ENCODE measurements at regions not wholly inside any gene's neighbourhood (a gene's known extent, or its start where the extent isn't known, plus 50 kb on each side); places are given as distances from the start of the nearest gene placed in this dataset.

DNA sequence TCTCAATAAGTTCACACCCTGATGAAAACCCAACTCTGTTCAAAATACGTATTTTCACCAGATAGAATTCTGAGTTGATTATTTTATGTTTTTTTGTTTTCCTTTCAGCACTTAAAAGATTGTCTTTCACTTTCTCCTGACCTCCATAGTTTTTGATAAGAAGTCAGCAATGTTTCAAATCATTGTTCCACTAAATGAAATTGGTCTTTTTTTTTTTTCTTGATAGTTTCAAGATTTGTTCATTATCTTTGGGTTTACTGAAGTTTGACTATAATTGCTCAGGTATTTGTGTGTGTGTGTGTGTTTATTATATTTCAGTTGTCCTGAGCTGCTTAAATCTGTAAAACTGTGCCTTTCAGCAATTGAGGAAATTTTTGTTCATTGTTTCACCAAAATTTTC is 498.7 kb downstream of the TLE1 start:
- H3K9me2 ChIP-seq (replicated peaks; ENCODE audit: insufficient read depth, low read length), result no peaks in the 10 kb centered on the region
- H2AFZ ChIP-seq (ENCODE audit: low read length), result no peak overlapping the region
- no peak overlapping the region for H3K9ac ChIP-seq (ENCODE audit: low read length)
- H3K27ac ChIP-seq (ENCODE audit: low read length), result no peak overlapping the region
- H3K27me3 ChIP-seq (ENCODE audit: low read length), result no peaks in the 10 kb centered on the region
- DNase-seq, result no peak
- H3K4me3 ChIP-seq (ENCODE audit: low read length), result no peak overlapping the region
- H3K36me3 ChIP-seq (ENCODE audit: insufficient read depth, low read length), result no peaks in the 10 kb centered on the region
- no peaks in the 10 kb centered on the region for H3K4me1 ChIP-seq (ENCODE audit: low read length)
- H3K79me2 ChIP-seq (ENCODE audit: low read length), result no peaks in the 10 kb centered on the region
- H3K4me2 ChIP-seq (ENCODE audit: low read depth, low read length, poor library complexity, severe bottlenecking), result no peak overlapping the region
- H3K9me3 ChIP-seq (ENCODE audit: low read length), result peaks cover 9% of the 10 kb centered on the region; the same call in 1 of the 2 replicates
- H4K20me1 ChIP-seq (ENCODE audit: insufficient read depth, low read depth, low read length), result no peaks in the 10 kb centered on the region

DNA sequence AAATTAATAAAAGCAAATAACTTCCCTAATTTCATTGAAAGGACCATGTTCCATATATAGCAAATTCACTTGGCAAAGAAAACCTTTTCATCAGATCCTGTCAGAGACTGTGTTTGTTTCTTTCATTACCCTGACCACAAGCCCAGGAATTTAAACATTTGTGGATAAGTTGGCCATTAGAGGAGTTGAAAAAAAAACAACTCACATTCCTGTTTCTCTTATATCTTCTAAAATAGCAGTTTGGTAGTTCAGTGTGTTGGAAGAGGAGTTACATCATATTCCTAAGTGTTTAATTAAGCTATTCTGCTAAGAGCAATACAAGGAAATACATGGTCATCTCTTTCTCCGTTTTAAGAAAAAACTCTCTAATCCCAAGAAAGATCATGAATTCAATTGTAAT is 505.6 kb downstream of the TLE1 start:
- no peaks in the 10 kb centered on the region for H3K79me2 ChIP-seq (ENCODE audit: low read length)
- H3K4me3 ChIP-seq (ENCODE audit: low read length), result no peak overlapping the region
- no peaks in the 10 kb centered on the region for H3K27me3 ChIP-seq (ENCODE audit: low read length)
- no peaks in the 10 kb centered on the region for H3K9me2 ChIP-seq (replicated peaks; ENCODE audit: insufficient read depth, low read length)
- no peak overlapping the region for H3K9ac ChIP-seq (ENCODE audit: low read length)
- no peak for DNase-seq
- H3K4me2 ChIP-seq (ENCODE audit: low read depth, low read length, poor library complexity, severe bottlenecking), result no peak overlapping the region
- H2AFZ ChIP-seq (ENCODE audit: low read length), result no peak overlapping the region
- no peak overlapping the region for H3K27ac ChIP-seq (ENCODE audit: low read length)
- H3K9me3 ChIP-seq (ENCODE audit: low read length), result peaks cover 14% of the 10 kb centered on the region
- no peaks in the 10 kb centered on the region for H3K36me3 ChIP-seq (ENCODE audit: insufficient read depth, low read length)
- H4K20me1 ChIP-seq (ENCODE audit: insufficient read depth, low read depth, low read length), result no peaks in the 10 kb centered on the region
- no peaks in the 10 kb centered on the region for H3K4me1 ChIP-seq (ENCODE audit: low read length)

DNA sequence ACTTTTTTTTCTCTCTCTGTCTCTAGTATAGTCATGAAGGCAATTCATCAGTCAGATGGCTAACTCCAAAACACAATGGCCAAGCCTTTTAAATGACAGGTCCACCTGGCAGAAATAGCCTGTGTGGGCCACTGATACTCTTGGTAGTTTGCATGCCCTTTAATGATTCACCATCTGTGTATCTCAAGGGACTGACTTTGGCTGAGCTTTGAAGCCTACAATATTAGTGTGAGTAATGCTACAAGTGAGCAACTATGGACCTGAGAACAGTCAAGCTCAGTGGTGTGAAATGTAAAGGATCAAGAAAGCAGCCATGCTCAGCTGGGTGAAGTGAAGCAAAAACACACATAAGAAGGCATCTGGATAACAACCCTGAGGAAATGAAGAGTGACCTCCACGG is 506.9 kb downstream of the TLE1 start:
- H4K20me1 ChIP-seq (ENCODE audit: insufficient read depth, low read depth, low read length), result no peaks in the 10 kb centered on the region
- H3K27me3 ChIP-seq (ENCODE audit: low read length), result no peaks in the 10 kb centered on the region

DNA sequence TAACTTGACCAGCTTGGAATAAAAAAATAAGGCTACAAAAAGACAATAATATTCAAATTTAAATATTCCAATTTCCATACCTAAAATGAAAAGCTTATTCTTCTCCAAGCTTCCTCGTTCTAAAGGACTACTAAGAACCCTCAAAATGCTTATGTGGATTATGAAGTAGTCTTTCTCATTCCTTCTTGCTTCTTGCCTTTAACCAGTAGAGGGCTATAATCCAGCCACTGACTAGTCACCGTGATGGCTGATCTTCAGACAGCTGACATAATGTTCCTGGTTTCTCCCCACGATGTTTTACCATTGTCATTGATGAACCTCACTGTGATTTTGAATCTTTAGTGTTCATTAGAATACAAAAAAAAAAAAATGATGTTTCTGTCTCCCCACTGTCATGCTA is 515.3 kb downstream of the TLE1 start:
- Histone ChIP-seq H3K9me3 (ENCODE audit: low read length) (peaks cover 21% of the 10 kb centered on the region), H3K4me1 (ENCODE audit: low read length) (no peaks in the 10 kb centered on the region), H3K4me3 (ENCODE audit: low read length) (no peak overlapping the region), H3K79me2 (ENCODE audit: low read length) (no peaks in the 10 kb centered on the region), H3K4me2 (ENCODE audit: low read depth, low read length, poor library complexity, severe bottlenecking) (no peak overlapping the region), H3K27ac (ENCODE audit: low read length) (no peak overlapping the region), H3K27me3 (ENCODE audit: low read length) (no peaks in the 10 kb centered on the region), H3K9ac (ENCODE audit: low read length) (no peak overlapping the region), H3K9me2 (replicated peaks; ENCODE audit: insufficient read depth, low read length) (no peaks in the 10 kb centered on the region), H3K36me3 (ENCODE audit: insufficient read depth, low read length) (no peaks in the 10 kb centered on the region), H4K20me1 (ENCODE audit: insufficient read depth, low read depth, low read length) (no peaks in the 10 kb centered on the region), H2AFZ (ENCODE audit: low read length) (no peak overlapping the region)
- no peak for DNase-seq

More for the DNA sequence above, 506.9 kb downstream of the TLE1 start:
- no peak overlapping the region for H3K4me3 ChIP-seq (ENCODE audit: low read length)
- H2AFZ ChIP-seq (ENCODE audit: low read length), result no peak overlapping the region
- H3K9ac ChIP-seq (ENCODE audit: low read length), result no peak overlapping the region
- H3K9me2 ChIP-seq (replicated peaks; ENCODE audit: insufficient read depth, low read length), result no peaks in the 10 kb centered on the region
- no peak for DNase-seq
- no peak overlapping the region for H3K27ac ChIP-seq (ENCODE audit: low read length)
- peaks cover 11% of the 10 kb centered on the region for H3K9me3 ChIP-seq (ENCODE audit: low read length)
- no peak overlapping the region for H3K4me2 ChIP-seq (ENCODE audit: low read depth, low read length, poor library complexity, severe bottlenecking)
- no peaks in the 10 kb centered on the region for H3K36me3 ChIP-seq (ENCODE audit: insufficient read depth, low read length)
- no peaks in the 10 kb centered on the region for H3K79me2 ChIP-seq (ENCODE audit: low read length)
- no peaks in the 10 kb centered on the region for H3K4me1 ChIP-seq (ENCODE audit: low read length)

DNA sequence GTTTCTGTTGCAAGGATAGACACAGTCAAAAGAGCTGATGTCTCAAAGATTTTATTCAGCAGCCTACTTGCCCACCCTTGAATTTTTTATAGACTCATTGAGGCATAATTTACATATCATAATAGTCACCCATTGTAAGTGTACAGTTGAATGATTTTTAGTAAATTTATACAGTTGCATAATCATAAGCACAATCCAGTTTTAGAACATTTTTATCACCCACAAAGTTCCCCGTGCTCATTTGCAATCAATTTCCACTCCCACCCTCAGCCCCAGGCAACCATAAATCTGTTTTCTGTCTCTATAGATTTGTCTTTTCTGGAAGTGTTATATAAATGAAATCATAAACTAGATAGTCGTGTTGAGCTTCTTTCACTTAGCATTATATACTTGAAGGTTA is 517.7 kb downstream of the TLE1 start:
- no peak for DNase-seq
- Histone ChIP-seq H3K9ac (ENCODE audit: low read length) (no peak overlapping the region), H3K36me3 (ENCODE audit: insufficient read depth, low read length) (no peaks in the 10 kb centered on the region), H3K9me3 (ENCODE audit: low read length) (peaks cover 19% of the 10 kb centered on the region), H4K20me1 (ENCODE audit: insufficient read depth, low read depth, low read length) (no peaks in the 10 kb centered on the region), H3K4me3 (ENCODE audit: low read length) (no peak overlapping the region), H3K9me2 (replicated peaks; ENCODE audit: insufficient read depth, low read length) (no peaks in the 10 kb centered on the region), H3K4me2 (ENCODE audit: low read depth, low read length, poor library complexity, severe bottlenecking) (no peak overlapping the region), H3K79me2 (ENCODE audit: low read length) (no peaks in the 10 kb centered on the region), H3K27ac (ENCODE audit: low read length) (no peak overlapping the region), H2AFZ (ENCODE audit: low read length) (no peak overlapping the region), H3K4me1 (ENCODE audit: low read length) (no peaks in the 10 kb centered on the region), H3K27me3 (ENCODE audit: low read length) (no peaks in the 10 kb centered on the region)

DNA sequence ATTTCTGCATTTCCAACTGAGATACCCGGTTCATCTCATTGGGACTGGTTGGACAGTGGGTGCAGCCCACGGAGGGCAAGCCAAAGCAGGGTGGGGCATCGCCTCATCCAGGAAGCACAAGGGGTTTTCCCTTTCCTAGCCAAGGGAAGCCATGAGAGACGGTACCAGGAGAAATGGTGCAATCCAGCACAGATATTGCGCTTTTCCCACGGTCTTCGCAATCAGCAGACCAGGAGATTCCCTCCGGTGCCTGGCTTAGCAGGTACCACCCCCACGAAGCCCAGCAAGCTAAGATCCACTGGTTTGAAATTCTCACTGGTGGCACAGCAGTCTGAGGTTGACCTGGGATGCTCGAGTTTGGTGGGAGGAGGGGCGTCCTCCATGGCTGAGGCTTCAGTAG is 527.0 kb downstream of the TLE1 start:
- Histone ChIP-seq H3K79me2 (ENCODE audit: low read length) (no peaks in the 10 kb centered on the region), H3K4me1 (ENCODE audit: low read length) (no peaks in the 10 kb centered on the region), H3K27me3 (ENCODE audit: low read length) (no peaks in the 10 kb centered on the region), H3K27ac (ENCODE audit: low read length) (no peak overlapping the region), H3K9me3 (ENCODE audit: low read length) (peaks cover 19% of the 10 kb centered on the region), H2AFZ (ENCODE audit: low read length) (no peak overlapping the region), H3K4me2 (ENCODE audit: low read depth, low read length, poor library complexity, severe bottlenecking) (no peak overlapping the region), H4K20me1 (ENCODE audit: insufficient read depth, low read depth, low read length) (no peaks in the 10 kb centered on the region), H3K36me3 (ENCODE audit: insufficient read depth, low read length) (no peaks in the 10 kb centered on the region), H3K9me2 (replicated peaks; ENCODE audit: insufficient read depth, low read length) (no peaks in the 10 kb centered on the region), H3K9ac (ENCODE audit: low read length) (no peak overlapping the region), H3K4me3 (ENCODE audit: low read length) (no peak overlapping the region)
- no peak for DNase-seq

DNA sequence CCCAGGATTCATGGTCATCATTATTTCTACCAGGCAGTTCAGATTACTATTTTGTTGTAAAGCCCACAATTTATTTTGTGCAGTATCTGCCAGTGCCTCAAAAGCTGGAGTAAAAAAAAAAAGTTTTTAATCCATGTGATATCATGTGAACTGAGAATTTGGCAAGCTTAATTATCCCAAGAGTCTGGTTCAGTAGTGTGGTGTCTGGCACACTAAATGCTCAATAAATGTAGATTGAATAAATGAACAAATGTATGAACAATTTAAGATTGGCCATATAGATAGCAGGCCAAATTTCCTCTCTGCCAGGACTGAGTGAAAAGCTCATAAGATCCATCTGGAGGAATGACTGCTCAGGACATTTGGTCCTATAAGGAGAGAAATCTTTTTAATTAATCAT is 533.0 kb downstream of the TLE1 start:
- Histone ChIP-seq H3K36me3 (ENCODE audit: insufficient read depth, low read length) (no peaks in the 10 kb centered on the region), H3K4me3 (ENCODE audit: low read length) (no peak overlapping the region), H3K27ac (ENCODE audit: low read length) (no peak overlapping the region), H3K27me3 (ENCODE audit: low read length) (no peaks in the 10 kb centered on the region), H3K9me2 (replicated peaks; ENCODE audit: insufficient read depth, low read length) (no peaks in the 10 kb centered on the region), H3K4me2 (ENCODE audit: low read depth, low read length, poor library complexity, severe bottlenecking) (no peak overlapping the region), H3K4me1 (ENCODE audit: low read length) (no peaks in the 10 kb centered on the region), H3K9ac (ENCODE audit: low read length) (no peak overlapping the region), H3K9me3 (ENCODE audit: low read length) (peaks cover 46% of the 10 kb centered on the region), H4K20me1 (ENCODE audit: insufficient read depth, low read depth, low read length) (no peaks in the 10 kb centered on the region), H2AFZ (ENCODE audit: low read length) (no peak overlapping the region), H3K79me2 (ENCODE audit: low read length) (no peaks in the 10 kb centered on the region)
- no peak for DNase-seq

DNA sequence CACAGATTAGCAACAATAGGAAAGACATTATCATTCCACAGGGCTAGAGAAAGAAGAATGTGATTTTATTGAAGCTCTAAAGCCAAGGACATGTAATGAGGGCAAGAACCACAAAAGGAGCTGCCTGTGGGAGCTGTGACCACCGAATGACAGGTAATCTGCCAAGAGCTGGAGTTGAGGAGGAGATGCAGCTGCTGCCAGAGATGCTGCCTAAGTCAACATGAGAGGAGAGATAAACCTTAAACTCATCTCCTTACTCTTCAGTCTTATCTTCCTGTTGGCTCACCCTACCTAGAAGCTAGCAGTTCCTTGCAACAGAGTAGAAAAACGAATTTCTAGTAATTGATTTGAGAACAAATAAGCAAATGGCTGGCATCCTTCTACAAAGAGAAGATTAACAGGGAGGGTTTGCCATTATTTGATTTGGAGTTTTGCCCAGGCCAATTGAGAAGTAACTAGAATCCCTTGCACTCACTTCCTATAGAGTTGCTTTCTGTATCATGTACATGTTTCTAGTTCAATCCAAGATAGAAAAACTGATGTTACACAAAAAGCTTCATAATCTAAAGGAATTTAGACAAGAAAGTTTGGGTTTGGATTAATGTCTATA is 539.2 kb downstream of the TLE1 start:
- no peaks in the 10 kb centered on the region for H3K9me2 ChIP-seq (replicated peaks; ENCODE audit: insufficient read depth, low read length)
- H3K4me2 ChIP-seq (ENCODE audit: low read depth, low read length, poor library complexity, severe bottlenecking), result no peak overlapping the region
- H3K9ac ChIP-seq (ENCODE audit: low read length), result no peak overlapping the region
- H3K79me2 ChIP-seq (ENCODE audit: low read length), result no peaks in the 10 kb centered on the region
- H3K36me3 ChIP-seq (ENCODE audit: insufficient read depth, low read length), result no peaks in the 10 kb centered on the region
- no peaks in the 10 kb centered on the region for H3K4me1 ChIP-seq (ENCODE audit: low read length)
- H3K27me3 ChIP-seq (ENCODE audit: low read length), result no peaks in the 10 kb centered on the region
- no peak overlapping the region for H3K27ac ChIP-seq (ENCODE audit: low read length)
- H3K9me3 ChIP-seq (ENCODE audit: low read length), result peaks cover 42% of the 10 kb centered on the region
- no peak overlapping the region for H3K4me3 ChIP-seq (ENCODE audit: low read length)
- H4K20me1 ChIP-seq (ENCODE audit: insufficient read depth, low read depth, low read length), result no peaks in the 10 kb centered on the region
- H2AFZ ChIP-seq (ENCODE audit: low read length), result no peak overlapping the region
- DNase-seq, result no peak

Measured in Karpas-422 (cell line).